ENCODE measurements at regions not wholly inside any gene's neighbourhood (a gene's known extent, or its start where the extent isn't known, plus 50 kb on each side); places are given as distances from the start of the nearest gene placed in this dataset.

DNA sequence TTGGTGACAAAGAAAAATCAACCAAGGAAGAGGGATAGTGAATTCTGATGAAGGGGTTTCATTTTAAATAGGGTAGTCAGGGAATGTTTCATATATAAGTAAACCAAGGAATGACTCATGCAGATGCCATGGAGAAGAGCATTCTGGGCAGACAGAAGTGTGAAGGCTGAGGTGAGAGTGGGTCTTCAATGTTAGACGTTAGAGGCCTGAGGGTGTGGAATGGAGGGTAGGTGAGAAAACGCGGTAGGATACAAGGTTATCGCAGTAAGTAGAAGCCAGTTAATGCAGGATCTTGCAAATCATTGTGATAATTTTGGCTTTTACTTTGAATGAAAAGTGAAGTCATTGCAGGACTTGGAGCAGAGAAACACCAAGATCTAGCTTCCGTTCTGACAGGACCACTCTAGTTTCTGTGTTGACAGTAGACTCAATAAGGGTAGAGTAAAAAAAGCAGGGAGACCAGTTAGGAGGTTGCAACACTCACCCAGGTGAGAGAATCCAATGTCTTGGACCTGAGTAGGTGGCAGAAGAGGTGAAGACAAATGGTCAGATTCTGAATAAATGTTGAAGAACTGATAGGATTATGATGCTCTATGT, 225.2 kb upstream of the TMTC4 start:
- DNase-seq = no peak
- Histone ChIP-seq H3K27me3 (ENCODE audit: control insufficient read depth, insufficient read depth, low read length) (no peaks in the 10 kb centered on the region), H3K36me3 (replicated peaks; ENCODE audit: control insufficient read depth, insufficient read depth, low read length) (no peaks in the 10 kb centered on the region), H3K4me3 (ENCODE audit: insufficient read depth, low read depth, low read length) (no peak overlapping the region)

DNA sequence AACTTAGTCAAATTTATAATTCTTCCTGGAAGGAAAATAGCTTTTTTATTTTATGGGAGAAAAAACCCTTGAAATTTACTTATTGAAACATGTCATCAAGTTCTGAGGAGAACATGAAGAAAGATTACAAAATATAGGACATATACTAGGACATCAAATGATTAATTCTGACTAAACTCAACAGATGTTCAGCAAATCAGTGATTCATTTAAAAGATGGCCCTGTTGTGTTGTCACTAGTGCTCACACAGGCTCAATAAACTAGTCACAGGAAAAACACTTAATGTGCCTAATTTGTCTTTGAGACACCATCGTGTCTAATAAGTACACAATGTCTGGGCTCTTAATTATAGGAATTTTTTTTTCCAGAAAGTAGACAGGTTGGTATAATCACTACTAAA, 223.8 kb upstream of the TMTC4 start:
- H3K4me3 ChIP-seq (ENCODE audit: insufficient read depth, low read depth, low read length) = no peak overlapping the region
- no peaks in the 10 kb centered on the region for H3K36me3 ChIP-seq (replicated peaks; ENCODE audit: control insufficient read depth, insufficient read depth, low read length)
- no peaks in the 10 kb centered on the region for H3K27me3 ChIP-seq (ENCODE audit: control insufficient read depth, insufficient read depth, low read length)
- no peak for DNase-seq

DNA sequence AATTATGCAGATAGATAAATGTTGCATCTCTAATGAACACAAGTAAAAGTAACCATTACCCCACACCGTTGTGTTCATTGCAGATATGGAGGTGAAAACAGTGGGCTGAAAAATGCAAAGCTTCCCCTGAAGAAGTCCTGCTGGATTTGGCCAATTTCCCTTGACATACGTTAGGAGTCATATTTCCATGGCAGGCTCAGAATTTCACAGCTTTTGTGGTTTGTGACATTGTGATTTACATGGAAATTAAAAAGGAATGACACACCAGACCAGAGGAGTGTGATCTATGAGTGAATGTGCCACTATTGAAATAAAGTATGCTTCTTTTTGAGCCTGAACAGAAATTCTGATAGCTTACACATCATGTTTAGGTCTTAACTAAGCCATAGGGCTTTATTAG, 221.1 kb upstream of the TMTC4 start:
- Histone ChIP-seq H3K4me3 (ENCODE audit: insufficient read depth, low read depth, low read length) (no peak overlapping the region), H3K27me3 (ENCODE audit: control insufficient read depth, insufficient read depth, low read length) (no peaks in the 10 kb centered on the region), H3K36me3 (replicated peaks; ENCODE audit: control insufficient read depth, insufficient read depth, low read length) (no peaks in the 10 kb centered on the region)
- no peak for DNase-seq

DNA sequence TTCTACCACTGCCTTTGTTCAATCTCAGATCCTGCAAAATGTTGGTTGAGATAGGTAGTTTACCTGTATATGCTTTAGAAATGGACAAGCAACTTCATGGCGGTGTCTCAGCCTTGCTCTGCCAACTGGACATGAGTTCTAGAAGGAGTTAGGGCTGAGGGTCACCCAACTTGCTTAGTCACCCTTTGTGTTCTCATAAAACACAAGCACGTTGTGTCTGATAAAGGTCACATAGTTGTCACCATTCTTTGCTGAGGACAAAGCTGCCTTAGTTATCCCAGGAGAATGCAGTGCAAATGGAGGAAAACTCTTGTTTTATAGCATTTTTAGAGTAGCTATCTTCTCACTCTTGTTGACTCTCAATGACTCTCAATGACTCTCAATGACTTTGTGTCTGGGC, 218.4 kb upstream of the TMTC4 start:
- no peaks in the 10 kb centered on the region for H3K36me3 ChIP-seq (replicated peaks; ENCODE audit: control insufficient read depth, insufficient read depth, low read length)
- H3K4me3 ChIP-seq (ENCODE audit: insufficient read depth, low read depth, low read length) = no peak overlapping the region
- H3K27me3 ChIP-seq (ENCODE audit: control insufficient read depth, insufficient read depth, low read length) = no peaks in the 10 kb centered on the region
- no peak for DNase-seq

DNA sequence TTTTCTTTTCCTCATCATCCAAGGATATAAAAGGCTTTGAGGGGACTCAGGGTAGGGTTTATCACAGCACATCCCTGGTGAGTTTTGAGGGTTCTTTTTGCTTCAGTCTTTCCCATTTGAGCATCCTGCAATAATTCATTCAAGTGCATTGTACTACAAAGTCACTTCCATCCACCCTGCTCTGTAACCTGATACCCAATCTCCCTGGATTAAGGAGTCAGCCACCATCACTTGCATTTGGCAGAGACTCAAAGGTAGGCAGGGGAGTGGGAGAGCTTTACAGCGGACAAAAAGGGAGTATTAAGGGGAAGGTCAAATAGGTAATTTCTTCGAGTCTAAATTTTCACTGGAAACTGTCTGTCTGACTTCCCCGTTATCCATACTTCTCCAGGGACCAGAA, 216.1 kb upstream of the TMTC4 start:
- no peak for DNase-seq
- Histone ChIP-seq H3K27me3 (ENCODE audit: control insufficient read depth, insufficient read depth, low read length) (no peaks in the 10 kb centered on the region), H3K36me3 (replicated peaks; ENCODE audit: control insufficient read depth, insufficient read depth, low read length) (no peaks in the 10 kb centered on the region), H3K4me3 (ENCODE audit: insufficient read depth, low read depth, low read length) (no peak overlapping the region)

DNA sequence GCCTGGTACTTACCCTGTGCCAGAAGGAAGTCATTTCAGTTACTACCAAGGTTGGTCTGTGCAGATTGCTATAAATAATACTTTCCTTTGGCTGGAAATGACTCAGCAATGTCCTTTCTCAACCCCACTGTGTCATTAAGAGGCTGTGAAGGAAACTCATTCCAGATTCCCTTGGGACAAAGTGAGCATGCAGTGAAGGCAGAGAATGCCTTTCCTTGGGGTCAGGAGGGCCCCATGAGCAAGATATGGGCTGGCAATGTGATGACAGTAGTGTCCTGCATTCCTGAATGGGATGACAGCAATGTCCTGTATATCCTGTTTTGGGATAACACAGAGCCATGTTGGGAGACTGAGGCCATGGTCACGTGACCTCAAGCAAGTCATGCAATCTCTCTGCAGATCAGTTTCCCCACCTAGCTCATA, 213.1 kb upstream of the TMTC4 start:
- no peak for DNase-seq
- Histone ChIP-seq H3K27me3 (ENCODE audit: control insufficient read depth, insufficient read depth, low read length) (no peaks in the 10 kb centered on the region), H3K36me3 (replicated peaks; ENCODE audit: control insufficient read depth, insufficient read depth, low read length) (no peaks in the 10 kb centered on the region), H3K4me3 (ENCODE audit: insufficient read depth, low read depth, low read length) (no peak overlapping the region)

DNA sequence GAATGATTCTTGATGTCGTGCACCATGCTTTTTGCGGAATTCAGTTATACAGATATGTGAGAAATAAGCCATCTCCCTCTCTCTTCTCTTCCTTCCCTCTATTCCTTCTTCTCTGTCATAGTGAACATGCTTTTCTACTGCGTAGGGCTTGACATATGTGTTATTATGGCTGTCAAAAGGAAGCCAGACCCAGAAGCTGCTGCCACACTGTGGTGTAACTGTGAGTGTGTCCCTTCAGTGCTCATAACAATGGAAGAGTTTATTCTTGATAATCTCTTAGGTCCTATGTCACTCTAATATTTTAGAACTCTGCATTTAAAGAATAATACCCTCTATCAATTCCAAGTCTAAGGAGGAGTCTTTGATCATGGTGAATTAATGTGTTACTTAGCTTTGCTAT, 208.9 kb upstream of the TMTC4 start:
- no peak for DNase-seq
- no peaks in the 10 kb centered on the region for H3K36me3 ChIP-seq (replicated peaks; ENCODE audit: control insufficient read depth, insufficient read depth, low read length)
- H3K4me3 ChIP-seq (ENCODE audit: insufficient read depth, low read depth, low read length) = no peak overlapping the region
- H3K27me3 ChIP-seq (ENCODE audit: control insufficient read depth, insufficient read depth, low read length) = no peaks in the 10 kb centered on the region

DNA sequence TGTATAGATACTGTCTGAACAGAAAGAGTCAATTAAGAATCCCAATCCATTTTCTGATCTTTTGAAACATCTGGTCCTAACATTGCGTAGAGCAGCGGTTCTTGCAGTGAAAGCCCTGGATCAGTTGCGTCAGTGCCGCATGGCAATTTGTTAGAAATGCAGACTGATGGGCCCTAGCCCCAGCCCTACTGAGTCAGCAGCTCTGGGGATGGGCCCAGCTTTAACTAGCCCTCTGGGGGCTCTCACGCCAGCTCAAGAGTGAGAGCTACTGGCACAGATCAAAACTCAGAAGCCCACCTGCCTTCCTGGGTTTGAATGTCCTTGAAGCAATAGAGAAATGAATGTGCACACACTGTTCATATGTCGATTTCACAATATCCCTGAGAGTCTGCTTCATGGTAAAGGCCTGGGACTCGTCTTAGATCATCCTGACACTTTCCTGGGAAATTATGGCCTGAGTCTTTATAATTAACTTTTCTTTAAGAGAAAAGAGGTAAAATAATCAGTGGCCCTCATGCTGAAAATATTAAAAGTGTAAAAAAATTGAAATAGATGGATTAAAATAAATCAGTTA, 206.8 kb upstream of the TMTC4 start:
- no peaks in the 10 kb centered on the region for H3K27me3 ChIP-seq (ENCODE audit: control insufficient read depth, insufficient read depth, low read length)
- no peak for DNase-seq
- no peak overlapping the region for H3K4me3 ChIP-seq (ENCODE audit: insufficient read depth, low read depth, low read length)

DNA sequence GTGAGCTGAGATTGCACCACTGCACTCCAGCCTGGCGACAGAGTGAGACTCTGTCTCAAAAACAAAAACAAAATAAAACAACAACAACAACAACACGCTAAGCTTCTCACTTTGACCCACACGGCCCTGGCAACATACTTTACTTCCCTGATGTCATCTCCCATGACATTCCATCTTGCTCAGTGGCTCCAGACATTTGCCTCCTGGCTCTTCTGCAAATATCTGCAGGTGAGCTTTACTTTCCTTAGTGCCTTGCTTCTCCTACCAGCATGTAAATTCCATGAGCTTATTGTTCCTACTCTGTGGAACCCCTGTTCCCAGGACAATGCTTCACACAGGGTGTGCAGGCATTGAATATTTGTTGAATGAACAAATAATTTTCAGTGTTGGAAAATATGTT, 205.6 kb upstream of the TMTC4 start:
- H3K36me3 ChIP-seq (replicated peaks; ENCODE audit: control insufficient read depth, insufficient read depth, low read length) = no peaks in the 10 kb centered on the region

More for the DNA sequence above, 206.8 kb upstream of the TMTC4 start:
- H3K36me3 ChIP-seq (replicated peaks; ENCODE audit: control insufficient read depth, insufficient read depth, low read length) = no peaks in the 10 kb centered on the region

DNA sequence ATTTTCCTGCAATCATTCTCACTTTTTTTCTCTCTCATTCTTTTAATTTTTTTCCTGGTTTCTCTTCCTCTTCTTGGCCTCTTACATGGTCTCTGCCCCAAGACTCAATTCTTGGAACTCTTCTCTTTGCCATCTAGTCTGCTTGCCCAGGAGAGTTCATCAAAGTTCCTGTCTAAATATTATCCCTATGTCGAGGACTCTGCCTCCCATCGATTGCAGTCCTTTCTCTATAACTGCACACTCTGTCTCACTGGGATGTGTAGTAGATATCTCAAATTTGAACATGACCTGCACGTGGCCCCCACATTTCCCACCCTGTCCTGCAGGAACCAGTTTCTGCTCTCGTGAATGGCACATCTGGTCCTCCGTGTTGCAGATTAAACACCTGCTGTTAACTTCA, 204.7 kb upstream of the TMTC4 start:
- no peaks in the 10 kb centered on the region for H3K27me3 ChIP-seq (ENCODE audit: control insufficient read depth, insufficient read depth, low read length)

More for the DNA sequence above, 205.6 kb upstream of the TMTC4 start:
- DNase-seq = no peak
- H3K4me3 ChIP-seq (ENCODE audit: insufficient read depth, low read depth, low read length) = no peak overlapping the region
- no peaks in the 10 kb centered on the region for H3K27me3 ChIP-seq (ENCODE audit: control insufficient read depth, insufficient read depth, low read length)

DNA sequence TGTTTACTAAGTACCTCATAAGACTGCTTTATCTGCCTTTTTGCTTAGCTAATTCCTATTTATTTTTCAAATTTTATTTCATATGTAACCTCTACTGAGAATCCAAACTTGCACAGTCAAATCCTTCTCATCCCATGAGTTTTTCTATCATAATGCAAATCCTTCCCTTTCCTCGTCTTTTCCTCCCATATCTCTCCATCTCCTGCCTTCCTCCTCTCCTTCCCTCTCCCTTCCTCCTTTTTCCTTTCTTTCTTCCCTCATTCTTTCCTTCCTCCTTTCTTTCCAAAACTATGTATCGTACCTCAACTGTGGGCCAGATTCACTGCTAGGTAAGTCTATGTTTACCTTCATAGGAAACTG, 201.4 kb upstream of the TMTC4 start:
- Histone ChIP-seq H3K4me3 (ENCODE audit: insufficient read depth, low read depth, low read length) (no peak overlapping the region), H3K36me3 (replicated peaks; ENCODE audit: control insufficient read depth, insufficient read depth, low read length) (no peaks in the 10 kb centered on the region), H3K27me3 (ENCODE audit: control insufficient read depth, insufficient read depth, low read length) (no peaks in the 10 kb centered on the region)
- DNase-seq = no peak

More for the DNA sequence above, 204.7 kb upstream of the TMTC4 start:
- DNase-seq = no peak
- no peak overlapping the region for H3K4me3 ChIP-seq (ENCODE audit: insufficient read depth, low read depth, low read length)
- H3K36me3 ChIP-seq (replicated peaks; ENCODE audit: control insufficient read depth, insufficient read depth, low read length) = no peaks in the 10 kb centered on the region

DNA sequence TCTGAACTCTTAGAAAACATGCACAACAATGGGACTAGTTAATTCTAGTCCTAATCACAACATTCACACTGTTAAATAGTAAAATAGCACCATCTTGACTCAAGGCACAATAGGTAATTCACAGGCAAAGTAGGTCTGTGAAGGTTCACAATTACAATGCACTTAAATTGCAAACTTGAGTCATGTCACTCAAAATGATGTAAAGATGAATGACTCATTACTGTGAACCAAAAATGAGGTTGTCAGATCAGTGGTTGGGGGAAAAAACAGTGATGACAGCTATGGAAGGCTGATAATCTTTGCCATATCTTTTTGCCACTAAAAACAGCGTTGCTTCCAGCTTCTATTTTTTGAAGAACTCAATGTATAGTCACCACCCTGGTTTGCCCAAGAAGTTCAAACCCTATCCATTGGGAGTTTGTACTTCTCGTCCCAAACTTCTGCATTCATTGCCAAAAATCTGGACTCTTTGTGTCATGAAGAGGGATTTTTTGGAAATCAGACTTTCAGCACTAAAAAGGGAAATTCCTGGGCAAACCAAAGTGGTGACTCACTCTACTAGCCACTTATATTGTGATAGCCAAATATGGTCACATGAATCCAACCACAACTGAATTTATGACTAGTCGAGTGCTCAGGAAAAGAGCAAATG, 200.9 kb upstream of the TMTC4 start:
- no peak overlapping the region for H3K4me3 ChIP-seq (ENCODE audit: insufficient read depth, low read depth, low read length)

DNA sequence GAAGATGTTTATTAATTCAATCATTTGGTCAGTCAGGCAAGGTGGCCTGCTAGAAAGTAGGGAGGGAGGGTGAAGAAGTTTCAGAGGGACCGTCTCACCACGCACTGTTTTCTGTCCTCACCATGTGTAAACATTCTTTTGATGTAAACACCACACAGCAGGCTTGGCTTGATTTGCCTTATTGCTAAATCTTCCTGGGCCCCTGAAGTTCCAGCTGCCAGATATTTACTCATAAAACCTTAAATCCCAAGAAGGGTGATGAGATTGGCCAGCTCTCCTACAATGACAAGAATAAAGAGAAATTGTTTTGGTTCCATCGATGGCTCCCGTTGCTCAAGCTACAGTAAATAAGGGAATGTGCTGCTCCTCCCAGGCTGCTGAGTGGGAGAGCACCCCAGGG, 198.2 kb upstream of the TMTC4 start:
- DNase-seq = no peak
- no peaks in the 10 kb centered on the region for H3K36me3 ChIP-seq (replicated peaks; ENCODE audit: control insufficient read depth, insufficient read depth, low read length)
- H3K27me3 ChIP-seq (ENCODE audit: control insufficient read depth, insufficient read depth, low read length) = no peaks in the 10 kb centered on the region
- no peak overlapping the region for H3K4me3 ChIP-seq (ENCODE audit: insufficient read depth, low read depth, low read length)

More for the DNA sequence above, 200.9 kb upstream of the TMTC4 start:
- Histone ChIP-seq H3K36me3 (replicated peaks; ENCODE audit: control insufficient read depth, insufficient read depth, low read length) (no peaks in the 10 kb centered on the region), H3K27me3 (ENCODE audit: control insufficient read depth, insufficient read depth, low read length) (no peaks in the 10 kb centered on the region)
- no peak for DNase-seq

DNA sequence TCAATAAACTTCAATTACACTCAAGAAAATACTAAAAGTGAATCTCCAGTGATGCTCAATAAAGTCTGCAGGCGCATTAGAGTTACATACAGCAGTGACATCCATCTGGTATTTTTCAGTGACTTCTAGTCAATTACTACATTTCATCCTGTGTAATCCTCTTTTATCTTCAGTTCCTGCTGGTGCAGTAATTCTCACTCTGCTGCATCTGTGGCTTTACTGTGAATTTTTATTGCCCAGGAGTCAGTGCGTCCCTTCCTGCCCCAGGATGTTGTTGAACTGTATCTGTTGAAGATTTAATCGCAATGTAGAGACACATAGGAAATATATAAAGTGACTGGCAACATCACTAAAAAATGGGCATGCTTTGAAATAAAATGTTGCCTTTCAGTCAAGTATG, 196.3 kb upstream of the TMTC4 start:
- no peak overlapping the region for H3K4me3 ChIP-seq (ENCODE audit: insufficient read depth, low read depth, low read length)
- no peak for DNase-seq
- no peaks in the 10 kb centered on the region for H3K36me3 ChIP-seq (replicated peaks; ENCODE audit: control insufficient read depth, insufficient read depth, low read length)
- no peaks in the 10 kb centered on the region for H3K27me3 ChIP-seq (ENCODE audit: control insufficient read depth, insufficient read depth, low read length)

DNA sequence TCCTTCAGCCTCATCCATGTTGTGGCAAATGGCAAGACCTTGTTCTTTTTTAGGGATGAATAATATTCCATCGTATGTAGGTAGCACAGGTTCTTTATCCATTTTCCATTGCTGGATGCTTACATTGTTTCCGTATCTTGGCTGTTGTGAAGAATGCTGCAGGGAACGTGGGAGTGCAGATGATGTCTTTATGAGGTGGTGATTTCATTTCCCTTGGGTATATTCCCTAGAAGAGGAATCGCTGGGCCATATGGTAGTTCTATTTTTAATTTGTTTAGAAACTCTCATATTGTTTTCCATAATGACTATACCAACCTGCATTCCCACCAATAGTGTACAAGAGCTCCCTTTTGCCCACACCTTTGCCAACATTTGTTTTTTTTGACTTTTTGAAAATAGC, 186.3 kb upstream of the TMTC4 start:
- no peak for DNase-seq
- Histone ChIP-seq H3K4me3 (ENCODE audit: insufficient read depth, low read depth, low read length) (no peak overlapping the region), H3K27me3 (ENCODE audit: control insufficient read depth, insufficient read depth, low read length) (no peaks in the 10 kb centered on the region), H3K36me3 (replicated peaks; ENCODE audit: control insufficient read depth, insufficient read depth, low read length) (no peaks in the 10 kb centered on the region)
